ENCODE measurements at regions not wholly inside any gene's neighbourhood (a gene's known extent, or its start where the extent isn't known, plus 50 kb on each side); places are given as distances from the start of the nearest gene placed in this dataset.

DNA sequence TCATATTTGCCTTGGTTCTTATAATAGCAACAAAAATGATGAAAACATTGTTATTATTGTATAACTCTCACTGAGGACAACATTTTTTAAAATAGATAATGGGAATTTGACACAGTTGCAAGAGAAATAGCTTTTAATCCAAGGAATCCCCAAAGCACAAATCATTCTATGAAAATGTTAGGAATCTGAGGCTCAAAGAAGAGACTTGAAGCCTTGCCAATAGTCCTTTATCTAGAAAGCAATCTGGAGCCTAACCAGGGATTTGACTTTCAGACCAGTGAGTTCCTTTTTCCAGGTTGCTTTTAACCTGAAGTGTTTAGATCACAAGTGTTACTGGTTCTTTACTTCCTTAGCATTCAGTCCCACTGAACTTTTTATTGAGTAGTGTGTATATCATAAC, 574.5 kb upstream of the ZEB2 start:
- in situ Hi-C loops (cut with MboI; ENCODE audit: low sequenced_read_pairs) = no loop called here

DNA sequence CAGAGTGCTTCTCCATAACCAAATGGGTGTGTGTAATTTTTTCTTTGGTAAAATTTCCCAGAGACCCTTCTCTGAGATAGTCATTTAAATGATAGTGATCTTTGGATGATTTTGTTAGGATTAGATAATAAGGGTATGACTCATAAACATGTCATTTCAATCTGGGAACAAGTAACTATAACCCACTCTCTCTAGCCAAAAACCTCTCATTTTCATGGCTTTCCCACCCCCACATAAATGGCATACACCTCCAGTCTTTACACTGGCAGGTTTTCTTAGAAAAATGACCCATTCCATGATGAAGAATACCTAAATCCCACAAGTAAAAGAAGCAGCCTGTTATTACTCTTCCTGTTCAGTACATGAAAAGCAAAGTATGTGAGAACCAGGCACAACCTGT, 572.0 kb upstream of the ZEB2 start:
- in situ Hi-C loops (cut with MboI; ENCODE audit: low sequenced_read_pairs) = no loop called here

DNA sequence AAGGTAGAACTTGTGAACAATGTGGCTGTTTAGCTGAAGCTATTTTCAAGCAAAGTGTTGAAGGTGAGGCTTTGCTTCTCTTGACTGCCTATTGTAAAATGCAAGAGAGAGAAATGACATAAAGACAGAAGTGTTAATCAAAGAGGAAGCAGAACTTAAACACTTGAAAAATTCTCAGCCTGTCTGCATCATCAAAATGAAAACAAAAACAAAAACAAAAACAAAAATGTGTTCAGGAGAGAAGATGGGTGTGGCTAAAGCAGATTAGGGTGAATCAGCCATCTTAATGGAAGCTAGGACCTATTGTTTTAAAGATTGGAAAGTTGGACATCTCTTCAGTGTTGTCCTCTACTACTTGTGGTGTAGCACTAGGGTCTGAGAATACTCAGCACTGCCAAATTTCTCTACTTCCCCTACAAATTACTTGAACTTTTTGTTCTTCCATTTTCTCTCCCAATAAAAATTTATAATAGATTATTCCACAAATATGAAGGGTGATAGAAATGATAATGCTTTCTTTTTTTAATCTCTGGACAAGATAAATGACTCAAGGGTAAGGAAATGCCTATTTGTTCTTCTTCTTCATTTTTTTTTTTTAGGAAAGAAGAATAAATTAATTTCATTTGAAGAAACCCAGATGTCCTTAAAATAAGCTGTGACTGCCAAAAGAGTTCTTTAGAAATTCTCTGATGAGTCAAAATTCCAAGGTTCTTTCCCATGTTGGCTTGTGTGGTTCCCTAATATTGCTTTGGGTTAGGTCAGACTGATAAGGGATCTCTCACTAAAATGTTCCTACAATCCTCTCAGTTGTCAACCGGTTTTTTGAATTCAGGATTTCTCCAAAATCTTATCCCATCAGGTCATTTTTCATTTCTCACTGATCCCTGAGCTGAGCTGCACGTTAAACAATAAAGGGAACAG, 571.2 kb upstream of the ZEB2 start:
- in situ Hi-C loops (cut with MboI; ENCODE audit: low sequenced_read_pairs) = no loop called here

DNA sequence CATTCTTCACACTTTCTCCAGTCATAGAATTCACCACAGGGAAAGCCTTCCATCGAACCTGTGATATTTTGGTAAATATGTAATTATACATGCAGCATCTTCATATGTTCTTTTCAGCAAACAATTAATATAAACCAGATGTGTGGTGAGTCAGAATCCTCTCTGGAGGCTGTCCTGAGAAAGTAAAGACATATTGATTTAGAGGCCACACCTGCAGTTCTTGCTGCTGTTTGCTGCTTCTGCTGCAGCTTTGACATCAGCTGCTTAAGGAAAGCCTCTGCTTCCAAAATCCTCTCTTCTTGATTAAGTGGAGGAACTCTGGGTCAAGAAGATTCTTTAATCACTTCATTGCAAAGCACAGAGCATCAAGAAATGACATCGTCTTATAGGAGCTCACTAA, 568.8 kb upstream of the ZEB2 start:
- in situ Hi-C loops (cut with MboI; ENCODE audit: low sequenced_read_pairs) = no loop called here

DNA sequence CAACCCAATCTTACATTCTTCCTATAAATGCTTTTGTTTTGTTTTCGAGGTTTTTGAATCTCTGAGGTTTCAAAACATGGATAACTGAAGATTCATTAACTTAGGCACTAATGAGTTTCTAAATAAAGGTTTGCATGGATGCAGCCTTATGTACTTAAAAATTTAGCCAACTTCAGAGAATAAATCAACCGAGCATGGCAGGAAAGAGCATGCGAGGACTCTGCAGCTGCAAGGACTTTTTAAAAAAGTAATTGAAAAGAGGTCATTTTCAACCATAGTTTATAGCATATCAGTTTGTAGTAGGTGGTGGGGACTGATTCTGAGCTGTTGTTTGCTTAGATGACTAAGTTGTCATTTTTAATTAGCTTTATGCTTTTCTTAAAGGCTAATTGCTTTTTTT, 567.0 kb upstream of the ZEB2 start:
- in situ Hi-C loops (cut with MboI; ENCODE audit: low sequenced_read_pairs) = no loop called here

DNA sequence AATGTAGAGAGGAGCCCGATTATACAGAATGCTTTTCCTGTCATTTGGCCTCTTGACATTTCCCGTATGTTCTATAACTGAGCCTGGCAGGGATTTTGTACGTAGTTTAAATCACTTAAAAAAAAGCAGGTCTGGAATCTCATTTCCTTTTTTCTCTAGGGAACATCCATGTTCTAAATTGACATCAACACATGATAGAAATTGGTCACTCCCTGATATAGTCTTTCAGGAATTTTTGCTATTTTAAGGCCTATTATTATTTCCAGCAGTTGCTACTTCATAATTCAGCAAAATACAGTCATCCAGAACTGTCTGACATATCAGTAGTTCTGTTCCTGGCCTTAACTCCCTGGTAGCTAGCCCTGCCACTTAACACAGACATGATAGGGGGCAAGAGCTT, 565.7 kb upstream of the ZEB2 start:
- in situ Hi-C loops (cut with MboI; ENCODE audit: low sequenced_read_pairs) = no loop called here

DNA sequence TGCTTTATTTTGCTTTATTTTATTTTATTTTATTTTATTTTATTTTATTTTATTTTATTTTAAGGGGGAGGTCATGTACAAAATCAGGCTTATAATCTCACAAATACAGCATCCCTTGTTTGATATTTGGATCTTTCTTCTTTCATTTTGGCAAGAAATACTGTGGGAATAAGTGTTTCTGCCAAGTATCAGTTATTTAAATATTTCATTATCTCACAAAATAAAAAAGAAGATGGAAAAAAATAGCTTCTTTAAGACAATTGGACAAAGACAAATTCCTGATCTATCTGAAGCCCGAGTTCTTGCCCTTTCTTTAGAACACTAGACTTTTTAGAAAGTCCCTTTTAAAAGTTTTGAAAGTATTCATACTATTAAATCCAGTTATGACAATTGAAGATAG, 560.5 kb upstream of the ZEB2 start:
- in situ Hi-C loops (cut with MboI; ENCODE audit: low sequenced_read_pairs) = no loop called here

DNA sequence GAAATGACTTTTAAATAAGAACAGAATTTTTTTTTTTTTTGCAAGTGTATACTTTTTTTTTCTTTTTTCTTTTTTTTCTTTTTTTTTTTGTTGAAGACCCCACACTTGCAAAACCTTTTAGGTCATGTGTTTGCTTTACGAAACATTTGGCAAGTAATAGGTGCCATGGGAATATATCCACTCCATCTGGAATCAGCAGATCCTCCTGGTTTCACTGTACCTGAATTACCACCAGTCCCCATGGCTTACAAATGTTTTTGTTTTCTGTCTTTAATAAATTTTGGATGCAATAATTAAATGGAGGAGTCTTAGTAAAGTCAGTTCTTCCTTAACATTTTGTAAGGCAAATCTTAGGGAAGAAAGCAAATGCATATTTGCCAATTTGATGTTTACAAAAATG, 559.7 kb upstream of the ZEB2 start:
- in situ Hi-C loops (cut with MboI; ENCODE audit: low sequenced_read_pairs) = no loop called here

DNA sequence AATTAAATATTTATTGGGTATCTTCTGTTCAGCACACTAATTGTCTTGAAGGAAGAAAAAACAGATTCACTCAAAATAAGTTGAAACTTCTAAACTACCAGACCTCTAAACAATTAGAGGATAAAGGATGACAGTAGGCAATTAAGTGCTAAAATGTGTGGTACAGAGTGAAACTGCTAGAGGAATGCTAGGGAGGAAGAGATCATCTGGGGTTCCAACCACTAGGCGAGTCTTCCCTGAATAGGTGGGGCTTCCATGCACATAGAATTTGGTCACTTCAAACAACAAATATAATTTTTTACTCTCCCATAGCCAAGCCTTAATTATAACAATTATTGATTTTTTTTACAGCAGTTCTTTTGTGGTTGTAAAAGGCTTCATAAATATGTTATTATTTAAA, 559.0 kb upstream of the ZEB2 start:
- in situ Hi-C loops (cut with MboI; ENCODE audit: low sequenced_read_pairs) = no loop called here

DNA sequence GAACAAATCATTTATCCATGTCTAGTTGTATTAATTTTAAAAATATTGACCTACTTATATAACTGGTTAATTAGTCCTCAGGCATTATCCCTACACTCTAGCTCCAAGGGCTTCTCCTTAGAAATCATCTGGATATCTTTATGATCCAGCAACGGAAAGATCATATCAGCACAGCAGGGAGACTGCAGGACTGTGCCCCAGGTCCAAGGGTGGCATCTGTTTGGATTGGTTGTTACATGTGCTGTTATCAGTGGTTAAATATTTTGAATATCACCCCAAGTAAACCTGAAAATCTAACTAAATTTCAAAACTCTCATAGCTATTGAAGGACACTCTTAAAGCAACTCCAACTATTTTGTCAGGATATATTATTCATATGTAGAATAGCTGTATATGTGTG, 556.2 kb upstream of the ZEB2 start:
- in situ Hi-C loops (cut with MboI; ENCODE audit: low sequenced_read_pairs) = no loop called here

DNA sequence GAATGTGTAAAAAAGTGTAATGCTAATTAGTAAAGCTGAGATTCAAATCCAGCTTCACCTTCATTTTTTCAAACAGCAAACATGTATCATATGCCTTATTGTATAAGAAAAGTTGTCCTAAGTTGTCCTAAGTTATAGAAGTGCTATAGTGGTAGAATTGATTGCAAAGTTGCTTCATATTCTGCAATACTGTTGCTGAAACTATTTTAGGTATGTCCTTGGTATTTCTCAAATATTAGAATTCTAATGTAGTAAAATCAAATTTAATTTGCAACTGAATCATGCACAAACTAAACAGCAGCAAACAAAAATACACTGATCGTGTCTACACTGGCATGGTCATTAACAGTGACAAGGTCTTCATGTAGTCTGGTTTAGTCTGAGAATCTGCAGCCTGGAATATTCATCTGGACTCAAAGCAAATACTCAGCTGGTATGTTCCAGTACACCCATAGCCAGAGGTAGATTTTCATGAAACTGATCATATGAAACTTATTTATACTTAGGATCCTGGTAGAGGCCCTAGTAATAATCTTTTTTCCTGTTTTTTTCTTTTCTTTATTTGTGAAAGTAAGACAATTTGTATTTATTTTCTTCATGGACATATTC, 555.6 kb upstream of the ZEB2 start:
- in situ Hi-C loops (cut with MboI; ENCODE audit: low sequenced_read_pairs) = no loop called here

DNA sequence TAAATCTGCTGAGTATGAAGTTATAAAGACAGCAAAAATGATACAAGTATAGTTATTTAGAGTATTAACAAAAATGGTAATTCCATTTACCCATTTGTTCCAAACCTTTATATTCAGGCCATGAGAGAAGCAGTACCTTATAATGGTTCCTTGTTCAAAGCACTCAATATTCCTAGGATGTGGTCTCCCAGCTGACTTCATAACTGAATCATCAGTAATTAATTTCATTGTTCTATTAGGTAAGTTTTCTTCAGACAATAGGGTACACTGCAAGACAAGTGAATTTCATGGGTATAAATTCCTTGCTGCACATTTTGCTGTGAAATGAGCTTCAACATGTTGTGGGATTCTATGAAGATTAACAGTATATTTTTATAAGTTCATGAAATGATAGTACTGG, 550.8 kb upstream of the ZEB2 start:
- in situ Hi-C loops (cut with MboI; ENCODE audit: low sequenced_read_pairs) = no loop called here

DNA sequence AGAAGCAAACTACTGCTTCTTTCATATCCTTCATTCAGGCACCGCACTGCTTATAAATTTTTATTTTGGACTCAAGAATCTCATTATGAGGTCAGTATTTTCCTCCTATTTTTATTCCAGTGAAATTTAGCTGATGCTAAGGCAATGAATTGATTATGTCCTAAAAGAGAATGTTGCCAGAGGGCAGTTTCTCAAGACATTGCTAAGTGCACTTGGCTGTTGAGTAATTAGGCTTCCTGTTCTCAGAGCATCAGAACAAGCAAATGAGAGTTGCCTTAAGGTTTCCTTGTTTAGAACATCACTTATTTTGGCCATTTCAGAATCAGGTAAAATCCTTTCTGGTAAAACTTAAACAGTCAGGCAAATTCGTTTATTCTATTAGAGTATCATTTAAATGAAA, 548.6 kb upstream of the ZEB2 start:
- in situ Hi-C loops (cut with MboI; ENCODE audit: low sequenced_read_pairs) = no loop called here

DNA sequence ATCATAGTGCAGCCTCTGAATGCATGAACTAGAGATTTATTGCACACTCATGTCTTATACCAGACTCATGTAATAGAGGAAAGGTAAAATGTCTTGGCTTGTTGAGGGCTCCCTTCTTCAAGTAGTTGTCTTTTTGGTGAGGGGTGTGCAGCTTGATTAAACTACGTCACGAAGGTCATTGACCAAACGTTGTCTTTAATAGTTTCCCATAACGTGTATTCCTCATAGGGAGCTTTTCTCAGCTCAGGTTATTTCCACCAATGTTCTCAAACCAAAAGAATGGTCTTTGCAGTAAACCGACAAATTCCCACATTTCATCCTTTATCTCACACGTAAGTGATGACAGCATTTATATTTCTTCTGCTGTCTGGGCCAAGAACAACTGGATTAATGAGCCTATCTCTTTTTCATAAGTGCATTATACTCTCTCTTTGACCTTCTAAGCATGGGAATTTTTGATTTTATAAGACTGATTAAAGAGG, 547.7 kb upstream of the ZEB2 start:
- in situ Hi-C loops (cut with MboI; ENCODE audit: low sequenced_read_pairs) = no loop called here

DNA sequence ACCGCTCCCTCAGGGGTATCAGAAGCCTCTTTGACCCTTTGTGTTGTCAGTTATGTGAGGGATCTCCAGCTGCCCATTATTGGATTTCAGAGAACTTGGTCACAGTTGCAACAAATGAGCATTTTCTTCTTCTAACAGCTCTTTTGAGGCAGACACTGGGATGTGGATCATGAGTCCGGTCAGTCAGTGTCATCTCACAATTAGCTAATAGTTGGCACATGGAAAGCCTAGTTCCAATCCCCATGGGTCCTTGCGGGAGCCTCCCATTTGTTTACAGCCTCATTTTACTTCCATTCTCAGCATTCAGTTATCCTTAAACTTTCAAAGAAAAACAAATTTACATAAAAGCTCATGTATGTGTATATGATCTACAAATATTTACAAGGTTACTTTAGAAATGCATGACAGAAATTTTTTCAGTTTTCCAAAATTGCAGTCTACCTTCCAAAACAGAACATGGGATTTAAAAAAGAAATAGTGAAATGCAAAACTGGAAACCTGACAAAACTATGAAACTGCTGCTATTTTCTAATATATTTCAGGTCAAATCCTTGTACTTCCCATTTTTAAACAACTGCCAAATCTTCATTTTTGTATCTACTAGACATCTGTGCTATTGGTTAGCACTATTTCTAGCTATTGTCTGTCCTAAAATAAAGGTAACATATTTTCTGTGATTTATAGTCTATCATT, 547.1 kb upstream of the ZEB2 start:
- in situ Hi-C loops (cut with MboI; ENCODE audit: low sequenced_read_pairs) = no loop called here

DNA sequence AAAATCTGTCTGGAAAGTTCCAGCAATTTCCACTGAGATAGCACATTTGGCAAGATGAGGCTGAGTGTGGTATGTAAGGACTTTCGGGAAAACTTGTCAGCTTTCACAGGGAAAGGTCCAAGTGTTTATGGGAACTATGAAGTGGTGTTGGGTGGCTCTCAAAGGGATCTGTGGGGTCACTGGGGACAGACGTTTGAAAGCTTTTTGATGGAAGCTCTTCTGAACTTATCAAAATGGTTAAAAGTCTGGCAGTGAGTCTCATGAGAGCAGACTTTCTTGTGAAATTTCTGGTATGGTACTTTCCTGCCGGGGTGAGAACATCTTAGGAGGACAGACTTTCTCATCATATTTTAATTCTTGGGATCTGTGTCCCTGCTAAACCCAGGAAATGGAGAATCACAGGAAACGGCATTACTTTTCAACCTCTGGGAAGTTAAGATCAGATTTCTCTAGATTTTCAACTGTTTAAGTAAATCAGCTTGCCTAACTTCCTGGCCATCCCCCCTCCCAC, 546.3 kb upstream of the ZEB2 start:
- in situ Hi-C loops (cut with MboI; ENCODE audit: low sequenced_read_pairs) = no loop called here

DNA sequence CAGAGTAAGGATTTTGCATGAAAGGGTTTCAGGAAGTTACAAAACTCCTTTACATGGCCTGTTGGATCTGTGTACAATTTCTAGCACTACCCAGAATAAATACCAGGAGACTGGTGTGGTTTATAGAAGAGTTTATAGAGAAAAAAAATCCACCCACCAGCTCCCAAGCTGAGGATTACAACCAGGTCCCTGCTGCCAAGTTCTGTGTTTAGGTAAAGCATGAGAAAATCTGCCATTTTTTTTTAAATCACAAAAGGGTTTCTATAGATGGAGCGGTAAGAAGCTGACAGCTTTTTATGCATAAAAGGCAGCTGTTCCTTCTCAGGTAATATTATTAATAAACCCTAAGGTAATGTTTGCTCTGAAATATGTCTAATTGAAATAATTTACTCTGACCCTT, 545.4 kb upstream of the ZEB2 start:
- in situ Hi-C loops (cut with MboI; ENCODE audit: low sequenced_read_pairs) = no loop called here

DNA sequence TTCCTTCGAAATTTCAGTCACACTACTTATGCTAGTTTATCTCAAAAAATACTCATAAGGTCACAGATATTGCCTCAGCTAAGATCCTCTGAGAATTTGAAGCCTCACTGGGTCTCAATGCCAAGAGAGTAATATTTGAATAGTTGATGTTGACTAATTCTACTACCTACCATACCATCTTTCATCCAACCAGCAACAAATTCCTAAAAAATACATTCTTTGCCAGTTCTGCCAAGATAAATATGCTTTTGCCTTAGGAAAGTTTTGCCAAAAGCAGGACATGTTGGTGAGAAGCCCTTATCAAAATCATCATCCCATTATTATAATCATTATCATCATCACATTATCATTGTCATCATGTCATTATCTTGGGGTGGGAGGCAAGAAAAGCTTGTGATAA, 544.6 kb upstream of the ZEB2 start:
- in situ Hi-C loops (cut with MboI; ENCODE audit: low sequenced_read_pairs) = no loop called here

DNA sequence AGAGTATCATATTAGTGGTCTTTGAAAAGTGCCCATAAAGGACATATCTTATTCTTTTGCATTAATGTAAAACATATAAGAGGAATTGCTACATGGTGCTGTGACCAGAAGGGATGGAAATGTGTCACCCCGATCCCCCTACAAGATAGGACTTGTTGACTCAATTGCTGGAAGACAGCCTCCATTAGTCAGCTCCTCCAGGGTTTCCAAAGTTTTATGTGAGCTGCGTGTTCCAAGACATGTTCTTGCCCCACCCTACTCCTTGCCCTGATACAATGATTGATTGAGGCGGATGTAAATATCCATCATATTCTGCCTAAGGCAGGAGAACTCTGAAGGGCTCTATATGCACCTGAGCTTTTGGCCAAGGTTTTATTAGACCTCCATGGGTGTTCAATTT, 541.0 kb upstream of the ZEB2 start:
- in situ Hi-C loops (cut with MboI; ENCODE audit: low sequenced_read_pairs) = no loop called here

DNA sequence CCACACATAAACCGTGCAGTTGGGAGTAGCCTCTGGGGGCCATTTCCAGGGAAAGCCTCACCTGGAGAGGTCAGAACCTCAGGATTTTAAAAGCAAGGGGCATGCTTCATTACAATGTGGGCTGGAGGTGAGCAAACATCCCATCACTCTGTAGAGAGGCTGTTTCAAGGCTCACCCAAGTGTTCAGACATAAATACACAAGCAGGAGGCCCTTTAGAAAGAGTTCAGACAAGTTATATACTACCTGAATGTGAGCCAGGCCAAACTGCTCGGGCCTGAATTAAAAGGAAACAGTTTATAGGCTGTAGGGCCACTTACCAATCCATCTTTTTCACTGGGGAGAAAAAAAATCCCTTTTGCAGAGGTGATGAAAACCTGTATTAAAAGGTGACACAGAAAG, 540.0 kb upstream of the ZEB2 start:
- in situ Hi-C loops (cut with MboI; ENCODE audit: low sequenced_read_pairs) = no loop called here

DNA sequence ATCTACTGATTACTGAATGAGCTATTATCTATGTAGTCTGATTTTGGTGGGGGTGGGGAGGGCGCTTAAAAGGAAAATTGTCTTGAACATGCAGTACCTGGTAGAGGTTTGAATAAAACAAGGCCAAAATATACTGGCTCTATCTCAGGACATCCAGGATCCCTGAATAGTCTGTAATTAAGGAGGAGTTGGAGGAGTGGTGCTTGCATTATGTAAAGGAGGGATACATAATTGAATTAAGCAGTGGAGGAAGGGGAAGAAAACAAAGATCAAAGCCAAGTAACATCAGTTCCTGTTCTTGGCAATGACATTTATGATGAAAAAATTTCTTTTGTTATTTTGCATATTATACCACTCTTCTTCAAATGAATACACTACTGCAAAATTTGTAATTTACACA, 539.4 kb upstream of the ZEB2 start:
- in situ Hi-C loops (cut with MboI; ENCODE audit: low sequenced_read_pairs) = no loop called here

DNA sequence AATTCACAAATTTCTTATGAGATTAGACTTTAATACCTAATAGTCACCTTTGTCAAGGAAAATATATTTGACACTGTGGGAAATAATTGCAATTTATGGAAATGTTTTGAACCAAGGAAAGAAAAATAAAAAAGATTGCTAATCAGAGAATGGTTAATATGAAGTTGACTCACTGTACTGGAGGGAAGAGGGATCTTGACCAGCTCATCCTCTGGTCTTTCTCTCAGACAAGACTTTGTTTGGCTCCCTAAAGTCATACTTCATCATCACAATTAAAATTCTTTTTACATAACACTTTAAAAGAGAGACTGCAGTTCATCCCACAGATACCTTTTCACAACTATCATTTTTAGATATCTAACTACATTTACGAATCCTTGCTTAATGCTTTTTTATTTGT, 538.5 kb upstream of the ZEB2 start:
- in situ Hi-C loops (cut with MboI; ENCODE audit: low sequenced_read_pairs) = no loop called here
